ENCODE measurements at regions not wholly inside any gene's neighbourhood (a gene's known extent, or its start where the extent isn't known, plus 50 kb on each side); places are given as distances from the start of the nearest gene placed in this dataset.

- no peak for TF ChIP-seq POLR2A (IDR thresholded peaks at IDR 0.05; ENCODE audit: low read length)
- no peak for TF ChIP-seq GATA1 (IDR thresholded peaks at IDR 0.05; ENCODE audit: low read depth, low read length)
Measured at GRCh38 chr2:186033541-186033940, 294.9 kb downstream of the FSIP2 start.
